ENCODE measurements at regions not wholly inside any gene's neighbourhood (a gene's known extent, or its start where the extent isn't known, plus 50 kb on each side); places are given as distances from the start of the nearest gene placed in this dataset.

- TF ChIP-seq, protein P1, sequence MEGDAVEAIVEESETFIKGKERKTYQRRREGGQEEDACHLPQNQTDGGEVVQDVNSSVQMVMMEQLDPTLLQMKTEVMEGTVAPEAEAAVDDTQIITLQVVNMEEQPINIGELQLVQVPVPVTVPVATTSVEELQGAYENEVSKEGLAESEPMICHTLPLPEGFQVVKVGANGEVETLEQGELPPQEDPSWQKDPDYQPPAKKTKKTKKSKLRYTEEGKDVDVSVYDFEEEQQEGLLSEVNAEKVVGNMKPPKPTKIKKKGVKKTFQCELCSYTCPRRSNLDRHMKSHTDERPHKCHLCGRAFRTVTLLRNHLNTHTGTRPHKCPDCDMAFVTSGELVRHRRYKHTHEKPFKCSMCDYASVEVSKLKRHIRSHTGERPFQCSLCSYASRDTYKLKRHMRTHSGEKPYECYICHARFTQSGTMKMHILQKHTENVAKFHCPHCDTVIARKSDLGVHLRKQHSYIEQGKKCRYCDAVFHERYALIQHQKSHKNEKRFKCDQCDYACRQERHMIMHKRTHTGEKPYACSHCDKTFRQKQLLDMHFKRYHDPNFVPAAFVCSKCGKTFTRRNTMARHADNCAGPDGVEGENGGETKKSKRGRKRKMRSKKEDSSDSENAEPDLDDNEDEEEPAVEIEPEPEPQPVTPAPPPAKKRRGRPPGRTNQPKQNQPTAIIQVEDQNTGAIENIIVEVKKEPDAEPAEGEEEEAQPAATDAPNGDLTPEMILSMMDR (IDR thresholded peaks at IDR 0.05), result peak; percentile 69
- Mint-ChIP-seq H3K9me3 (no peaks in the 10 kb centered on the region), H3K27me3 (no peaks in the 10 kb centered on the region), H3K36me3 (ENCODE audit: low read depth) (no peaks in the 10 kb centered on the region), H3K4me1 (ENCODE audit: low read depth) (peaks cover 4% of the 10 kb centered on the region), H3K27ac (no peak overlapping the region), H3K4me3 (no peak overlapping the region)
- Histone ChIP-seq H3K4me1 (ENCODE audit: insufficient read depth, low read length) (no peaks in the 10 kb centered on the region), H3K27ac (ENCODE audit: low read depth in 1 of 2, low read length in 2 of 2) (no peak overlapping the region), H3K36me3 (ENCODE audit: insufficient read depth, low read length) (no peaks in the 10 kb centered on the region), H3K4me3 (ENCODE audit: low read length) (no peak overlapping the region), H3K27me3 (ENCODE audit: control insufficient read depth in 1 of 2, insufficient read depth in 2 of 2, low read length in 2 of 2) (no peaks in the 10 kb centered on the region), H3K9me3 (ENCODE audit: control insufficient read depth in 1 of 2, insufficient read depth in 1 of 2, low read length in 2 of 2) (no peaks in the 10 kb centered on the region)
- no peak for ATAC-seq (ENCODE audit: poor library complexity)
- intact Hi-C loops (cut with DNase I, micrococcal nuclease), result no loop called here
- peak in 6 of 14 experiments; percentile 7 to 53 (median 20) for DNase-seq
- ChIA-PET CTCF (interaction anchor here (0.9 kb wide), 1 partner anchor 11 kb away, joined by 3 read pairs; no protein-coding TSS in a partner anchor), POLR2A (no interaction called here)
These were observed 90.7 kb downstream of the SCN11A start for GRCh38 chr3:38960953-38961622.

DNA sequence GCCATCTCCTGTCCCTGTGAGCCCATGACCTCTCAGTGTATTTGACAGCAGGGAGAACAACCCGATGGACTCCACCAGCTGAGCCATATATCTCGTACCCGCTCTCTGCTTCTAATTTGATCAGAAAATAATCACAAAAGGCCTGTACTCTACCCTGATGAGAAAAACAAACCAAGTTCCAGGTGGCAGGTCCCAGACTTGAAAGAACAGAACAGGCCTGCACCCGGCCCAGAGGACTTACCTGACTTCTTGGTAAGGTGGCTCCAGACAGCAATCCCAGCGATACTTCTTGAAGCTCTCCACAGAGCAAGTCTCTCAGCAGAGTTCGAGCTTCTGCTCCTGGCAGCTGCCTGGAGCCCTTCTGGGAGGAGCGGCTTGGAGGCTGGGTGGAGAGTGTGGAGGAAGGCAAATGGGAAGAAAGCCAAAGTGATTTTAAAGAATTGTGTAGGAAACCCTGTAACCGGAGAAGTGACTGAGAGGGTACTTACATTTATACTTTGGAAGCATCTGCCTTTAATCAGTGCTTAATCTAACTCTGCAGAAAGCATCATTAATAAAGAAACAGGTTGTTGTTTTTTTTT lies 91.6 kb downstream of the SCN11A start:
- POLR2A ChIA-PET, result no interaction called here
- DNase-seq (no peak), ATAC-seq (ENCODE audit: poor library complexity) (no peak)
- Histone ChIP-seq H3K36me3 (ENCODE audit: insufficient read depth, low read length) (no peaks in the 10 kb centered on the region), H3K4me3 (ENCODE audit: low read length) (no peak overlapping the region), H3K27ac (ENCODE audit: low read depth in 1 of 2, low read length in 2 of 2) (no peak overlapping the region), H3K27me3 (ENCODE audit: control insufficient read depth in 1 of 2, insufficient read depth in 2 of 2, low read length in 2 of 2) (no peaks in the 10 kb centered on the region), H3K9me3 (ENCODE audit: control insufficient read depth in 1 of 2, insufficient read depth in 1 of 2, low read length in 2 of 2) (no peaks in the 10 kb centered on the region), H3K4me1 (ENCODE audit: insufficient read depth, low read length) (no peaks in the 10 kb centered on the region)
- no peaks in the 10 kb centered on the region for H3K36me3 Mint-ChIP-seq (ENCODE audit: low read depth)
- H3K27ac Mint-ChIP-seq, result no peak overlapping the region
- TF ChIP-seq, protein P1 (IDR thresholded peaks at IDR 0.05), result no peak
- CTCF ChIA-PET, result interaction anchor here (0.9 kb wide), 1 partner anchor 12 kb away, joined by 3 read pairs; no protein-coding TSS in a partner anchor
- no peaks in the 10 kb centered on the region for H3K27me3 Mint-ChIP-seq
- no peak overlapping the region for H3K4me3 Mint-ChIP-seq
- intact Hi-C loops (cut with DNase I, micrococcal nuclease), result no loop called here
- H3K4me1 Mint-ChIP-seq (ENCODE audit: low read depth), result peaks cover 4% of the 10 kb centered on the region
- H3K9me3 Mint-ChIP-seq, result no peaks in the 10 kb centered on the region

GRCh38 chr3:38958026-38958720 lies 93.6 kb downstream of the SCN11A start:
- Histone ChIP-seq H3K27ac (ENCODE audit: low read depth in 1 of 2, low read length in 2 of 2) (no peak overlapping the region), H3K4me1 (ENCODE audit: insufficient read depth, low read length) (no peaks in the 10 kb centered on the region), H3K4me3 (ENCODE audit: low read length) (no peak overlapping the region), H3K27me3 (ENCODE audit: control insufficient read depth in 1 of 2, insufficient read depth in 2 of 2, low read length in 2 of 2) (no peaks in the 10 kb centered on the region), H3K36me3 (ENCODE audit: insufficient read depth, low read length) (no peaks in the 10 kb centered on the region), H3K9me3 (ENCODE audit: control insufficient read depth in 1 of 2, insufficient read depth in 1 of 2, low read length in 2 of 2) (no peaks in the 10 kb centered on the region)
- Mint-ChIP-seq H3K4me3 (no peak overlapping the region), H3K9me3 (no peaks in the 10 kb centered on the region), H3K4me1 (ENCODE audit: low read depth) (peaks cover 4% of the 10 kb centered on the region), H3K36me3 (ENCODE audit: low read depth) (no peaks in the 10 kb centered on the region), H3K27ac (no peak overlapping the region), H3K27me3 (no peaks in the 10 kb centered on the region)
- TF ChIP-seq, protein P1 (IDR thresholded peaks at IDR 0.05), result no peak
- DNase-seq (no peak), ATAC-seq (ENCODE audit: poor library complexity) (no peak)
- CTCF ChIA-PET, result no interaction called here
- intact Hi-C loops (cut with DNase I, micrococcal nuclease), result no loop called here
- POLR2A ChIA-PET, result no interaction called here
